ENCODE measurements at regions not wholly inside any gene's neighbourhood (a gene's known extent, or its start where the extent isn't known, plus 50 kb on each side); places are given as distances from the start of the nearest gene placed in this dataset.

DNA sequence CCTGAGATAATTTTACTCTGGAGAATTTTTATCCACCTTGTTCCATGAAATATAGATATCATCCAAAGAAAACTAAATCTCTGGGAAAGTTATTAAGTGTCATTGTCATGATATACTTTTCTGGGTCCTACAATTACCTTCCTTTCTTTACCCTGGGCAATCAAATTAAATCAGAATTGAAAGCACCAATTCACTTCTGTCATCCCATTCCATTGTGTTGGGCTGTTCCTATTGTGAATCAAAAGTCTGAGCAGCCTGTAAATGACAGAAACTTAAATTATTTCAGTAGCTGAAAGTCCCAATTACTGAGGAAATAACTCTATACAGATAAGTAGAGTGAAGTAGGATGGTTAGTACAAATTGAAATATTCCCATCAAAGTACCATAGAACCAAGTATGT, 1284.2 kb downstream of the EFNB2 start:
- no peak for DNase-seq

DNA sequence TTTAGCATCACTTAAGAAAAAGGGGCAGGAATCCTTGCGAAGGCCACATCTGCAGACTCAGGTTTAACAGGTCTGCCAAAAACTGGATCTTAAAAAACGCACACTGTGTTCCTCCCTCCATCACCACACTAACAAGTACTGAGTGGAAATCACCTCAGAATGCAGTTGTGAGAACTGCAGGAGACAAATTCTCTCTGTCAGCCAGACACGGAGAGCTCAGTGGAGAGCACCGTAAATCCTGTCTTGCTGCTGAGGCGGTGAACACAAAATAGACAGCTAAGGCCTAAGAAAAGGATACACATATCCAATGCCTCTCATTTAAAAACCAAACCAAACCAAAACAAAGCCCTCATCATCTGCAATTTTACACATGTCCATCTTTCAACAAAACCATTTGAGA, 1287.6 kb downstream of the EFNB2 start:
- DNase-seq: no peak

DNA sequence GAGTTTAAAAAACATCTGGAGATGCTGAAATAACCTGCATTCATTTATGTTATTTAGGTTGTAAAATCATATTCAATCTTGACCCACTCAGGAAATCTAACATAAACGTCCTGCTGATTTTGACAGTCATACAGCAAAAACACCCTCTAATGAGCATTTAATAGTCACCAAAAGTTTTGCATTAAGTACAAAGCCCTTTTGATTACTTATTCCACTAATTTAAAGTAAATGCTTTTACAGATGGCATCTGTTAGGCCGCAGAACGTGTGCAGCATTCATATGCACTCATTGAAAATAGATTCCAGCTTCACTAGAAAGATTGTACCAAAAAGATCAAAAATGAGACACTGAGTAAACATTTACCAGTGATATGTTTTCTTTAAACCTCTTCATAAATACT, 1295.1 kb downstream of the EFNB2 start:
- DNase-seq: no peak

DNA sequence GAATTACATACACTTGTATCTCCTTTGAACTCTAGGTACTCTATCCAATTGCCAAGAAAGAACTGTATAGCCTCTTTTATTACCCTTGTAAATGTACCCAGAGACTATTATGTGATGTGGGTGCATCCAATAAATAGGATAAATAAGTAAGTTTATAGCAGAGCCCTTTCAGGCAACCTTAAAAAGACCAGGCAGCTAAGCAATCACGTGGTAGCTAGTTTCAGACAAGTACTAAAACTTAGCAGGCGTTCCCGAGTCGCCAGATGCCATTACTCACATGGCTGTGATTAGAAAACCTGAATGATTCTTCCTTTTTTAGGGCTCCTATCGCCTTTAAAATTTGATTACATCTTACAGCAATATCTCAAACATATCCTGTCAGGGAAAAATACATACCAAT, 1303.0 kb downstream of the EFNB2 start:
- no peak for DNase-seq

DNA sequence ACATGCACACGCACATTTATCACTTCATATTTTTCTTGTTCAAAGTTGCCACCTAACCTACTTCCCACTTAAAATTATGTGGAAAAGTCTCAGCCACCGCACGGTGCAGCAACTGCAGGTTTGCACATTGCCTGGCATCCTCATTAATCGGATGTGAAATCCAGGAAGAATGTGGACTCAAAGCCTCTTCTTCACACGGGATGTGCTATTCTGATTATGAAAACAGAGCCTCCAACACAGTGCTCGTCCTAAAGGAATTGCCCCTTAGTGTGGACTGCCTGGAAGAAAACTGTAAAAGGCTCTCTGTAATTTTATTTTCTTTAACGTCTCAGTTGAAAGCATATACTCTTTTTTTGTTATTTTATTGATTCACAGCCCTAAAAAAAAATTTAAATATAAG, 1303.5 kb downstream of the EFNB2 start:
- no peak for DNase-seq

DNA sequence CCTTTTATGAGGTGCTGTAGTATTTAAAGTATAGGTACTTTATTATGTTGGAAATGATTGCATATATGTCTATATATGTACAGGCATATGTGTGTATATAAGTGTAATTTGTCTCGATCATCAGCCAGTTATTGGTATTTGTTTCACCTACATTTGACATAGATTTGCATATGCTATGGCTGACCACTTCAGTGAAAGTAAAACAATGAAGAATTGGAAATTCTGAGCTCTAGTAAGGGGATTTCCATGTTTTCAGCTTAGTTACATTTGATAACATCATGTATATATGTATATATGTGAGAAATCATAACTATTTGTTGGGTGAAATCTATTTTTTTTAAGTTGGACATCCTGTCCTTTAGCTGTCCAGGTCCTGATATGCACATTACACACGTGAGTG, 1303.9 kb downstream of the EFNB2 start:
- DNase-seq: no peak

DNA sequence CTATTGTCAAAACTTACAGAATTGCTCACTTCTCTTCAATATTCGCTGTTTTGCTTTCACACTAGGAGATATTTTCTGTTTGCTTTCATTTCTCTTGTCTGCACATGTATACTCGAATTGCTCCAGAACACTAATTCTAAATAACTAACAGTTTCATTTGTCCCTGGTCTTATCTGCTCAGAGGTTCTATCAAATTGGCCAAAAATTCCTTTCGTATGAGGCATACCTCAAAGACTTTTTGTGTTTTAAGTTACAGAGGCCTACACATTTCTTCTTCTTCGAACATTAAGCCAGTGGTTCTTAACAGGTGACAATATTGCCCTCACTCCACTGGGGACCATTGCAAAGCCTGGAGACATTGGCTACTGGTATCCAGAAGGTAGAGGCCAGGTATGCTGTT, 1314.6 kb downstream of the EFNB2 start:
- no peak for DNase-seq

DNA sequence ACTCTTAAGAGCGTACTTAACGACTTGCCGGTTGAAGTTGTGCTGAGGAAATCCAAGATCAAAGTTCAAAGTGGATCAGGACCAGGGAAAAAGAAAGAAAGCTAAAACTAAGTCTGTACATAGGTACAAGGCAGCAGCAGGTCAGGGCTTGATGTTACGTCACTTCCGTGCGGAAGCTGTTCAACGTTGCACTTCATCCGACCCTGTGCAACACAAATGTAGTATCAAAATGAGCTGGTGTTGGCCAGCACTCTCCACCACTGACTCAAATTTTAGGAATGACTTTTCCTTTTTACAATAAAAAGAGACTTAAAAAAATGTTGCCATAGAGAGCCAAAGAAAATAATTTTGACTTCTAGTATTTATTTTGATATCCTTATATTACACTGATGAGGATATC, 1315.4 kb downstream of the EFNB2 start:
- DNase-seq: no peak

DNA sequence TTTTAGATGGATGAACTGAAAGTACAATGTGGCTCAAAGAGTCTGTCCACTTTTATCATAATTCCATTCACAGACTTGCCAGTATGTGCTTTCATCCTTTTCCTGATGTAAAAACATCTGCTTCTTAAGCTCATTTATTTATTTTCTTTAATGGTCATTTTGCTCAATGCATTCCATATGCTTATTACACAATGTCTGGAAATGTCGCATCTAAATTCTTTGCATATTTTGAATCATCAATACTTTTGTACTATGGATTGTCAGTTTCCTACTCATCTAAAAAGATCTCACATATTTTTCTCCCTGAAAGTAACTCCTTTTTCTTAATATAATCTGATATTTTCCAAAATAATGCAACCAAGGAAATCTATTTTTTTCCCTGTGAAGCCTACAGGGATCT, 1315.8 kb downstream of the EFNB2 start:
- DNase-seq: no peak

DNA sequence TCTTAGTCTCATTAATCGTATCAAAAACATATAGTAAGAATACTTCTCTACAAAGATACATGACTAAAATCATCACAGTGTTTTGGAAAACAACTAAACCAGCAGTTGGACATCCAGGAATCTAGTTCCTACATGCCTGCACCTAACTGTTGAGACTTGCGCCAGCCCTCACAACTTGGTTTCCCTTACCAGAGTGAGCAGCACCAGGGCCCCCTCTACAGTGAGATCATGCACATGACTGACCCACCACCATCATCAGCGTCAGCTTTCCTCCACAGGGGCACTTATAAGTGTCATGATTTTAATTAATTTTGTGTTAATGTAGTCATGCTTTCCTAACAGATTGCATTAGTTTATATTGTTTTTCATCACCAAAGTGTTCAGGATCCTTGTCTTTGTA, 1322.0 kb downstream of the EFNB2 start:
- no peak for DNase-seq

DNA sequence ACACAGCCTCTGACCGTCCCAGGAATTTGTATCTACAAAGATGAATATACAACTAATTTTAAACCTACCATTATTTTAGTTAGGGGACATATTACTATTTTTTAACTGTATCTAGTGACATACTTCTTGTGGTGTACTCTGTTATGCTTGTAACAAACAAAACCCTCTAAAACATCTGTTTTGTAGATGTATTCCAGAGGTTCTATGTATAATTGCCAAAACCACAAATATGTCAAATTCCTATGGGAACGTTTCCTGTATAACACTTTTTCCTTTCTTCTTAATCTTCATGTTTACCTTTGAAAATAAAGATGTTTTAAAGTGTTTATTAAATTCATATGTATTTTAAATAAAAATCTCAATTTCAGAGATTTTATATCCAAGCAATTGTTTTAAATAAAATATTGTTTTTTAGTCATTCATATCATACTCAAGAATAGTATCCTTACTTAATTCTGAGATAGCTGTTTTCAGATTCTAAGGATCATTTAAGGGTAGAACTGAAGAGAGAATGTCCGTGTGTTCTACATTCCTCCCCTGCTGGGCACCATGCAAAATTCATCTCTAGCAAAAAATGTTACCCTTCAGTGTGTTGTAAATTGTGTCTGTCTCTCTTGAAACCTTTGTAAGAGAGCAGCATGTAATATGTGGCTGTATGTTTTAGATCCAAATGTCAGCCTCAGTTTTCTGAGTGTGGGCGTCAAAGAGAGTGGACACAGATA, 1327.7 kb downstream of the EFNB2 start:
- DNase-seq: no peak

DNA sequence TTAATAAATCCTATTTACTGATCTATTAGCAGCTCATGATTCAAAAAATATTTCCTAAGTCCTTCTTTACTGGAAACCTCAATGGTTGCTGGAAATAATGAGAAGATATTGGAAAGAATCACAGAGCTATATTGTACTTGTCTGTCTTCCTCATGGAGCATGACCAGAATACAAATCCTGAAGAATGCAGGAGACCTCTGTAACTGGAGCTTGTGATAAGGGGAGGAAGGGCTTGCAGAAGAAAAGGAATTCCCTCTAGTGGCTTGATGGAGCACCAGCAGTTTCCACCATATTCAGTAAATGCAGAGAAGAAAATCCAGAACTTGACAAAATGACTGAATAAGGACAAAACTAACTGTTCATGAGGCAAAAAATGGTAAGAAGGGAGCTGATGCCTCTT, 1333.1 kb downstream of the EFNB2 start:
- no peak for DNase-seq

DNA sequence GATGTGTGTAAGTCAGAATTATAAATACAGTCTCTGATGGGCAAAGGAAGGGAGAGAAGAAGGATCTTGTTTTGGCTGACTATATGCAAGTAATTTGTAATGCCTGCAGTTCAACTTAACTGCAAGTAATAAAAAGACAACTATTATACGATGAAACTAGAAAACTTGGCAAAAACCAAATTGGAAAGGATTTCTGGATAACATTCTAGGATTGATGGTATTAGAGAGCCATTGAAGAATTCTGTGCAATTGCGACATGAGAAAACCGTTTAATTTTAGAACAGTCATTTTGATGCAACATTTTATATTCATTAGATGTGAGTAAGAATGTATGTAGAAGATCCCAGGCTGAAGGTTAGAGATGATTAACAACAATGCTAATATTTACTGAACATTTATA, 1334.1 kb downstream of the EFNB2 start:
- no peak for DNase-seq

DNA sequence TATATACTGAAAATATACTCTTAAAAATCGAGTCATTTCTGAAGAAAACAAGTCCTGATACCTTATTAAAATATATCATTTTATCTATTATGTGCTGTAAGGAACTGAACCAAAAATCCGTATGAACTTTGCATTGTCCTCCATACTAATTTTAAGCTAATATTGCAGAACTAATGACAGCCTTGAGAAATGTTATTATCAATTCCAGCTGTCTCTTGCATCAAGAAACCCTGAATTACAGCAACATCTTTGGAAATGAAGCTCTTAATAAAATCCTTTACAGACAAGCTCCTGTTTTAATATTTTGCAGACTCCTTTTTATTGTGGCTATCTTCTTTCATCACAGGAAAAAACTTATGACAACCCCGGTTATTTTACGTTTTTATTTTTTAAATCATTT, 1335.3 kb downstream of the EFNB2 start:
- no peak for DNase-seq

DNA sequence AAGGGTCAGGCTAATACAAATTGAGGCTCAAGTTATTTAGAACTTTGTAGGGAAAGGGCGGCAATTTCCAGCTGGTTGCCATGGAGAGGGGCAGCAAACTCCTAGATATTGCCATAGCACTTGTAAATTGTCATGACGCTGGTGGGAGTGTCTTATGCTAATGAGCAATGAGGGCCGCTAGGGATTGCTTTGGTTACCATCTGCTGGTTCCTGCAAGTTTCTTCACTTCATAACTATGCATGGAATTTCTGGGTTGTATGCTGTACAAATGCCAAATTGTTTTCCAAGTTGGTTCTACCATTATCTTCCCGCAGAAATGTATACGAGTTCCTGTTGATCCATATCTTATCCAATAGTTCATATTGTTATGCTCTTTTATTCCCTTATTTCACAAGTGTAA, 1339.4 kb downstream of the EFNB2 start:
- DNase-seq: no peak

DNA sequence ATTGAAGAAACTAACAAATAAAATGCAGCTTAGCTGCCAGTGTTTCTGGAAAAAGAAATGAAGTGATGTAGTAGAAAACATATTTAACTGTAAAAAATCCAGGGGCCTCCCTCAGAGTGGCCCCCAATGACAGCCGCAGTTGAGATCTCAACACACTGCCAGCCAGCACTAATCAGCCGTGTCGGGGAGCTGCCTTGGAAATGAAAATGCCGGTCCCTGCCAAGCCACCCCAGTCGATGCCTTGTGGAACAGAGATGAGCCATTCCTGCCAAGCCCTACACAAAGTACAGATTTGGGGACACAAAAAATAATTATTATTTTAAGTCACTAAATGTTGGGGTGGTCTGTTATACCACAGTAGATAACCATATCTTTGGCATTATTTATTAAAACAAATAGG, 1342.4 kb downstream of the EFNB2 start:
- no peak for DNase-seq

DNA sequence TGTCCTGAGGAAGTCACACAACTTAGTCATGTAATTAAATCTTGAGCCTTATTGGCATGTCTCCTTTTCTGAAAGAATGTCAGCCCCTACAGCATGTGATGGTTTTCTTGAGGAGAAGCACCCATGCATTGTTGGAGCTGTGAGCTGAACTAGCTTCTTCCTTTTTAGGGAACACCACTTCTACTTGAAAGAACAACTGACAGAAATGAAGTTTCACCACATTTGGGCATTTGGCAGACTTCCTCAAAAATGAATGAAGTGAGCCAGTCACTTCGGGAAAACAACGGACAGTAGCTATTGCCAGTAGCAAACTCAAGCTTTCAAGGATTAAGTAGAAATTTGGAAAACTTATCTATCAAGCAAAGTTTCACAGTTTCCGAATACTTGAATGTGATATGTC, 1351.3 kb downstream of the EFNB2 start:
- no peak for DNase-seq

DNA sequence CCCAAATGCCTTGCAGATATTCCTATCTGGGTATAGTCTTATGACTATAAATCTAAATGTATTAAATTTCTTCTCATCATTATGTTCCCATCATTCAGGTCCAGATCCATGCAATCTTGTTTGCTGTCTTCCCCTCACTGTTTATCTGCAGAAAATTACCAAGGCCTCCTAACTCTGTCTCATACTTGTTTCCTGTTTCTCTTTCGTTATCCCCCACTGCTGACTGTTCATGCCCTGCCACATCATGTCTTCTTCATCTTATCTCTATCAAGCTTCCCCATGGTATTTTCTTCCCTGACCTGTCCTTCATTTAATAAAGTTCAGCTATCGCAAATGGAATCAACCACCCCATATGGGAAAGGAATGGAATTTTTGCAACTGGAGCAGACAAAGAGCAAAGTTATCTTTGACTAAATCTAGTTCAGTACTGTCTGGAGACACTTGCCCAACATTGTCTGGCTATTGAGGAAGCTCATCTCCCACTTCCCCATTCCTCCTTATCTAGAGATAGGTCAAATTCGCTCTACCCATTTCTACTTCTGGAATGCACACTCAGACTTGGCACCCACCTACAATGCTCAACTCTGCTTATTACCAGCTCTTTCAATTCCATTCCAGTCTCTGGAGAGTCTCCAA, 1358.1 kb downstream of the EFNB2 start:
- no peak for DNase-seq

DNA sequence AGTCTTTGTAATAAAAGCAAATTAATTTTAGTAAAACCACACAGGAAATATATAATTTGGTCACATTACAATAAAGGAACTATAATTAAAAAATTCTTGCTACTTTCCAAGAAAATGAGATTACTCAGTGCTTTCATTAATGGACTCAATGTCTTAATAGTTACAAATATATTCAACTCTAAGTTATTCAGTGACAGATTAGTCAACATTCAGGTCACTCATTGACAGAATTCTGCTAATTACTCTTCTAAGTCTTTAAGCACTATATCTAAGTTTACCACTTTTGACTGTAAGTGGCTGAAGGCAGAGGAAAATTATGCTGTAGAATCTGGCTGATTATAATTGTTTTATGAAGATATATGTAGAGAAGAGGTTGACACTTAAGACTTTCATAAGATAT, 1365.0 kb downstream of the EFNB2 start:
- no peak for DNase-seq

DNA sequence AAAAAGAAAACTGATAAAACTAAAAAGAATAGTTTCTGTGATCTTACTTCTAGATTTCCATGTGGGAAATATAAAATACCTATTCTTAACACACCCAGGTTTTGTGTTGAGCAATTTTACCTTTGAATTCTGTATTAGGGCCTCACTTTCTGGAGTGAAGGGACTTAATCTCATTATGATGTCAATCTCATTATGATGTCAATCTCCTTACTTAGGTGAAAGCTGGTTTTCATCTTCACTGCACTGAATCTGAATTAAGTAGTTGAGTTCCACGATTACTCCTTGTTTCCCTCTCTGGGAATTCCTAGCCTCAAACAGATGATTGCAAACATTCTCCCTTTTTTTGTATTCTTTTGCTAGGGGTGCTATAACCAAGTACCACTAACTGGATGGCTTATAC, 1367.2 kb downstream of the EFNB2 start:
- DNase-seq: no peak

DNA sequence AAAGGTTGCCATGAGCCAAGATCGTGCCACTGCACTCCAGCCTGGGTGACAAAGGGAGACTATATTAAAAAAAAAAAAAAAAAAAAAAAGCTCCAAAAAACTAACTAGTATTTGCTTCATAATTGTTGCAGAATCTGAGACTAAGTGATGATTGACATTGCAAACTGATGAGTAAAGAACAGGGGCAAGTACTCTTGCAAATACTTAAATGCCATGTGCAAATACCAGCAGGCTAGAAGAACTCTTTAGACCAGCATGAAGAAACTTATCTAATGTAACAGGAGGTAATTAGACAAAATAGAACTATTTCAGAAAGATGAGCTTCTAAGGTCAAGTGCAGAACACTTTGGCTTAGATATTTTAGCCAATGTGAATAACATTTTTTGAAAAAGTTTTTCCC, 1368.1 kb downstream of the EFNB2 start:
- DNase-seq: no peak

DNA sequence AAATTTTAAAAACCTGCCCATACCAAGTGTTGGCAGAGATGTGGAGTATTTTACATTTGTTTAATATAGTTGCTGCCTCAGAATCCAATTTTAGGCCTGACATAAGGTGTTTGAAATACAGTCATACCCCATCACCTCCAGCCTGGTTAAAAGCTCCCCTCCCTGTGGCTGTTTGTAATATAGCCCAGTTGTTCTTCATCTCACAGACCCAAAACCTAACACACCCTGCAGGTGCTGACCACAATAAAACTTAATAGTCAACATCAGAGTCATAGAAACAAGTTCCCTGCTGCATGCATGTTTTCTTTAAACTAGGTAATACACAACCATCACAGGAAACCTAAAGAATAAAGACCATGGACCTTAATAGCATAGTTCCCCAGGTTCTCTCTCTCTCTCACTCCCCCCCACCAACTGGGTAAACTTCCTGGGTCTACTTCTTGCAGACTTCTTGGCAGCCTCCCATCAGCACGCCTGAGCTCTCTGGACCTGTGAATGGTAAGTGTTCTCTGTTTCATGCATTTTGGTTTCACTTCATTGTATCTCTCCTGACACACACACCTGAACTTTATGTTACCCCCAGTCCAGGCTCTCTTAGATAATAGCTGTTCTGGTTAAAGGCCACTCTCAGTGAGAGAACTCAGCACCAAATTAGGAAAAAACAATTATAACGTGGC, 1369.9 kb downstream of the EFNB2 start:
- DNase-seq: peak; percentile 22

DNA sequence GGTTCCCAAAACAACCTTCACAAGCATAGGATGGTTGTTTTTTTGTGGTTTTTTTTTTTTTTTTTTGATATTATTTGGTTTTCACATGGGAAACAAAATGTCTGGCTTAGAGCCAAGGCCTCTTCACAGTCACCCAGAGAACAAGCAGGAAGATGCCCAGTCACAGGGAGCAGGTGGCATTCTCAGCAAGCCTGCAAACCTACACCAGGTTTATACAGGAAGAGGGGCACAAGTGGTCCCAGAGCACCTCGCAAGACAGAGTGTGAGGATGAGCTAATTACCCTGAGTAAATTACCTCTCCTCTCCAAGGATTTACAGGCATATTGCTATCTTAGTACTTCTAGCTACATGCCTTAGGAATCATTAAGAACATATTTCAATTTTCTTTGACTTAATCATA, 1375.6 kb downstream of the EFNB2 start:
- DNase-seq: peak; percentile 43

DNA sequence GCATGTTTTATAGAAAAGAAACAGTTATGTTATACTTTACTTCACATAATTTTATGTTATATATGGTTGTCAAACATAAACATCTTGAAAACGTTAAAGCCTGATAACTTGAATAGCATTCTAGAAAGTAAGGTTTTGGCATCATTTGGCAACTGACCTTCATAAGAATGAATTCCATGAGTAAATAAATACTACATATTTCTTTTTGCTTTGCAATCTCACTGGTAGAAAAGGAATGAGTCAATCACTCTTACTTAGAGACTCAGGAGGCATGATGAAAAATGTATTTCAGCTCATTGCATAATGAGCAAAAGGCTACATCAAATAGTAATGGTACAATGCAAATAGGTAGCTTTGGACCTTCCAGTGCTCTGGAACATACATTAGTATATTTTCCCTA, 1381.9 kb downstream of the EFNB2 start:
- no peak for DNase-seq

DNA sequence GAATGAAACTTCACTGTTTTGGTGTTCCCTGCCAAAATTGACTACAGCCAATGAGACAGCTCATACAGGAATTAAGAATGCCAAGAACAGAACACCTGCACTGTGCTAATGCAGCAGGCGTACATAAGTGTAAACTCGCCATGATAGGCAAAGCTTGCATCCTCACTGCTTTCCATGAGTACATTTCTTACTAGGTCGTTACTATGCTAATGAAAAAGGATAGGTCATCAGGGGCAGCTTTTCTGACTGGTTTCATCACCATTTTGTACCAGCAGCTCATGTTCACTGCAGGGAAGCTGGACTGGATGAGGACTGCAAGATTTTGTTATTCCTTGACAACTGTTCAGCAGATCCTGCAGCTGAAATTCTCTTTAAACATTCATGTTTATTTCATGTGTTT, 1383.8 kb downstream of the EFNB2 start:
- DNase-seq: no peak

All from NCI-H2029 (cell line).